ENCODE measurements at regions not wholly inside any gene's neighbourhood (a gene's known extent, or its start where the extent isn't known, plus 50 kb on each side); places are given as distances from the start of the nearest gene placed in this dataset.
"Not testable (repeated sequence)": the region's sequence is repeated elsewhere in the genome, so short reads cannot be mapped to it uniquely, and the experiment has no call there.

GRCh38 chr1:201637282-201638079, 98.6 kb downstream of the NAV1 start:
- no peak for DNase-seq (ENCODE audit: low spot score)

GRCh38 chr1:201639391-201639790, 100.5 kb downstream of the NAV1 start:
- no peak for DNase-seq (ENCODE audit: low spot score)

- DNase-seq (ENCODE audit: low spot score), result no peak
Observed at GRCh38 chr1:201639826-201640225, 100.9 kb downstream of the NAV1 start.

- DNase-seq (ENCODE audit: low spot score), result no peak
Observed at GRCh38 chr1:201640624-201641023, 101.7 kb downstream of the NAV1 start.

GRCh38 chr1:201641524-201642253, 102.8 kb downstream of the NAV1 start:
- DNase-seq (ENCODE audit: low spot score), result no peak

GRCh38 chr1:201643835-201644104, 104.8 kb downstream of the NAV1 start:
- DNase-seq (ENCODE audit: low spot score), result no peak

GRCh38 chr1:201644197-201644596, 105.3 kb downstream of the NAV1 start:
- no peak for DNase-seq (ENCODE audit: low spot score)

- DNase-seq (ENCODE audit: low spot score), result not testable (repeated sequence)
Observed at GRCh38 chr1:201645000-201645399, 106.1 kb downstream of the NAV1 start.

- no peak for DNase-seq (ENCODE audit: low spot score)
Observed at GRCh38 chr1:201645956-201646355, 107.0 kb downstream of the NAV1 start.

- DNase-seq (ENCODE audit: low spot score), result no peak
Observed at GRCh38 chr1:201646411-201647022, 107.6 kb downstream of the NAV1 start.

- DNase-seq (ENCODE audit: low spot score), result no peak
Observed at GRCh38 chr1:201647094-201647493, 108.2 kb downstream of the NAV1 start.

GRCh38 chr1:201647722-201648065, 108.8 kb downstream of the NAV1 start:
- DNase-seq (ENCODE audit: low spot score), result no peak

- DNase-seq (ENCODE audit: low spot score), result peak; percentile 27
Observed at GRCh38 chr1:201648066-201648906, 109.4 kb downstream of the NAV1 start.

GRCh38 chr1:201648907-201649721, 110.2 kb downstream of the NAV1 start:
- DNase-seq (ENCODE audit: low spot score), result no peak

- no peak for DNase-seq (ENCODE audit: low spot score)
Observed at GRCh38 chr1:201649761-201650622, 111.1 kb downstream of the NAV1 start.

- no peak for DNase-seq (ENCODE audit: low spot score)
Observed at GRCh38 chr1:201650623-201650933, 111.7 kb downstream of the NAV1 start.

- no peak for DNase-seq (ENCODE audit: low spot score)
Observed at GRCh38 chr1:201652181-201652580, 113.3 kb downstream of the NAV1 start.

GRCh38 chr1:201653233-201653632, 114.3 kb downstream of the NAV1 start:
- DNase-seq (ENCODE audit: low spot score), result no peak

- no peak for DNase-seq (ENCODE audit: low spot score)
Observed at GRCh38 chr1:201653883-201654282, 115.0 kb downstream of the NAV1 start.

GRCh38 chr1:201655243-201655642, 116.3 kb downstream of the NAV1 start:
- DNase-seq (ENCODE audit: low spot score), result no peak

- DNase-seq (ENCODE audit: low spot score), result no peak
Observed at GRCh38 chr1:201655910-201656309, 117.0 kb downstream of the NAV1 start.
